GM10266 (cell line): ENCODE measurements at regions not wholly inside any gene's neighbourhood (a gene's known extent, or its start where the extent isn't known, plus 50 kb on each side); places are given as distances from the start of the nearest gene placed in this dataset.

Experiments used
- DNase-seq: peaks from one replicate; pipeline ENCODE4 v3.0.0; 2012; ENCODE audit errors: extremely low spot score
- TF ChIP-seq, protein P1 (sequence below): IDR thresholded peaks from 2 replicates; pipeline ENCODE4 v1.5.1; 2012; ENCODE audit warnings: mild to moderate bottlenecking, low read depth; ENCODE audit not compliant: control insufficient read depth, insufficient read depth; ENCODE audit errors: missing control alignments

GRCh38 chr1:17922833-17923232, 167.7 kb downstream of the ACTL8 start:
- TF ChIP-seq, protein P1, sequence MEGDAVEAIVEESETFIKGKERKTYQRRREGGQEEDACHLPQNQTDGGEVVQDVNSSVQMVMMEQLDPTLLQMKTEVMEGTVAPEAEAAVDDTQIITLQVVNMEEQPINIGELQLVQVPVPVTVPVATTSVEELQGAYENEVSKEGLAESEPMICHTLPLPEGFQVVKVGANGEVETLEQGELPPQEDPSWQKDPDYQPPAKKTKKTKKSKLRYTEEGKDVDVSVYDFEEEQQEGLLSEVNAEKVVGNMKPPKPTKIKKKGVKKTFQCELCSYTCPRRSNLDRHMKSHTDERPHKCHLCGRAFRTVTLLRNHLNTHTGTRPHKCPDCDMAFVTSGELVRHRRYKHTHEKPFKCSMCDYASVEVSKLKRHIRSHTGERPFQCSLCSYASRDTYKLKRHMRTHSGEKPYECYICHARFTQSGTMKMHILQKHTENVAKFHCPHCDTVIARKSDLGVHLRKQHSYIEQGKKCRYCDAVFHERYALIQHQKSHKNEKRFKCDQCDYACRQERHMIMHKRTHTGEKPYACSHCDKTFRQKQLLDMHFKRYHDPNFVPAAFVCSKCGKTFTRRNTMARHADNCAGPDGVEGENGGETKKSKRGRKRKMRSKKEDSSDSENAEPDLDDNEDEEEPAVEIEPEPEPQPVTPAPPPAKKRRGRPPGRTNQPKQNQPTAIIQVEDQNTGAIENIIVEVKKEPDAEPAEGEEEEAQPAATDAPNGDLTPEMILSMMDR: peak; percentile 46
- peak; percentile 37 for DNase-seq

GRCh38 chr1:17923666-17924065, 168.5 kb downstream of the ACTL8 start:
- TF ChIP-seq, protein P1: no peak
- DNase-seq: no peak

DNA sequence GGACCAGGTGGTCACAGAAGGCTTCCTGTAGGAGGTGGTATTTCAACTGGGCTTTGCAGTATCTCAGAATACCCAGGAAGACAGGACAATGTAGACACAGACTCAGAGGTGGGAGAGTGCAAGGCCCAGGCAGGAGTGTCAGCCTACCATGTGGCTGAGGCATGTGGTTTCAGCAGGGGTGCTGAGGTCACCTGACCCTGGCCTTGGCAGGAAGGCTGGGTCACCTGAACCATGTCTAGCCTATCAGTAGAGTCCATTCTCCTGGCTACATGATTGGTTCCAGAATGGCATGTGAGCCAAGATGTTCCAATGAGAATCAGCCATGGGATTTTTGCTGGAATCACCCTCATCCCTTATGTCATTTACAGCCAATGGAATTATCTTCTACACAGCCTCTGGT, 169.4 kb downstream of the ACTL8 start:
- DNase-seq: no peak
- TF ChIP-seq, protein P1: no peak

GRCh38 chr1:17925290-17926237, 170.4 kb downstream of the ACTL8 start:
- DNase-seq: no peak
- TF ChIP-seq, protein P1: no peak

DNA sequence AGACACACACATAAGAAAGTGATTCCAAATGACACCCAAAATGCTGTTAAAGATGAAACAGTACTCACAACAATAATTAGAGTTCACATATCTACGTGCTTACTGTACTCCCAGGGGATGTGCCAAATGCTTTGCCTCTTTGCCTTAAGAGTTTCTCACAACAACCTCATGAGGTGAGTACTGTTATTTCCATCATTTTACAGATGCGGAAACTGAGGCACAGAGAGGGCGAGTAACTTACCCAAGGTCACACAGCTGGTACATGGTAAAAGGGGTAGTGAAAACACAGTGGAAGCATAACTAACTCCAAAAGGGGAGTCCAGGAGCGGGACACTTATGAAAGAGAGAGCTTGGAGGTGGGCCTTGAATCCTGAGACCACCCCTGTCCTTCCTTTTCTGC, 171.8 kb downstream of the ACTL8 start:
- no peak for DNase-seq
- TF ChIP-seq, protein P1: no peak

GRCh38 chr1:17927952-17928351, 172.8 kb downstream of the ACTL8 start:
- TF ChIP-seq, protein P1: no peak
- DNase-seq: no peak

DNA sequence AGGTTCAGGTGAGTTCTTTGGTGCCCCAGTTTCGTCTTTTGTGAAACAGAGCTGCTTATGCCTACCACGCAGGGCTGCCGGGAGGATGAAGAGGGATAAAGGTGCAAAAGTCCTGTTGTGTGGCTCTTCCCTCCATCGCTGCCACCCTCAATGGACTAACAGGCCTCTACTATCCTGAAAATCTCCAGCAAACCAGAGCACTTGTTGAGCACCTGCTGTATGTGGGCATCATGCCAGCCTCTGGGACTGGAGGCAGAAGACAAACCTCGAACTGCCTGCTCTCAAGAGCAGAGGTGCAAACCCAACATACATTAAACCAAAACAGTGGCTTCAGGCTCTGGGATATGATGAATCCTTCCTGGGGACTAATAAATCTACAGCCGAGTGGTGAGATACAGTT, 174.1 kb downstream of the ACTL8 start:
- TF ChIP-seq, protein P1: no peak

More for the DNA sequence above, 174.1 kb downstream of the ACTL8 start:
- DNase-seq: no peak
